ENCODE measurements at regions not wholly inside any gene's neighbourhood (a gene's known extent, or its start where the extent isn't known, plus 50 kb on each side); places are given as distances from the start of the nearest gene placed in this dataset.

- Histone ChIP-seq H3K9me3 (replicated peaks; ENCODE audit: insufficient read depth, low read length) (no peaks in the 10 kb centered on the region; the same call in 1 of the 2 replicates), H3K9me2 (replicated peaks; ENCODE audit: insufficient read depth, low read length) (no peaks in the 10 kb centered on the region), H3K27me3 (replicated peaks; ENCODE audit: insufficient read depth, low read length) (no peaks in the 10 kb centered on the region), H4K20me1 (ENCODE audit: insufficient read depth, low read length) (no peaks in the 10 kb centered on the region), H3K27ac (ENCODE audit: low read length) (no peak overlapping the region), H3K79me2 (ENCODE audit: low read length) (no peaks in the 10 kb centered on the region), H3K4me2 (ENCODE audit: low read depth, low read length) (no peak overlapping the region), H3K36me3 (replicated peaks; ENCODE audit: insufficient read depth, low read length) (no peaks in the 10 kb centered on the region), H3K9ac (ENCODE audit: low read length) (no peak overlapping the region), H3K4me3 (ENCODE audit: low read length) (no peak overlapping the region), H2AFZ (ENCODE audit: low read length) (no peak overlapping the region), H3F3A (ENCODE audit: insufficient read depth, low read length) (no peaks in the 10 kb centered on the region), H3K4me1 (ENCODE audit: low read length) (no peaks in the 10 kb centered on the region)
- DNase-seq, result no peak
- TF ChIP-seq CTCF (IDR thresholded peaks at IDR 0.05; ENCODE audit: low read length) (no peak), EZH2 (optimal IDR thresholded peaks at IDR 0.05; ENCODE audit: low read depth, low read length) (no peak)
Measured at GRCh38 chr10:131577786-131578471, 266.4 kb upstream of the TCERG1L start.

GRCh38 chr10:131578472-131578970 lies 267.0 kb upstream of the TCERG1L start:
- Histone ChIP-seq H3K27ac (ENCODE audit: low read length) (no peak overlapping the region), H4K20me1 (ENCODE audit: insufficient read depth, low read length) (no peaks in the 10 kb centered on the region), H3K4me1 (ENCODE audit: low read length) (no peaks in the 10 kb centered on the region), H3K4me2 (ENCODE audit: low read depth, low read length) (no peak overlapping the region), H3K9me2 (replicated peaks; ENCODE audit: insufficient read depth, low read length) (no peaks in the 10 kb centered on the region), H3K36me3 (replicated peaks; ENCODE audit: insufficient read depth, low read length) (no peaks in the 10 kb centered on the region), H3K9me3 (replicated peaks; ENCODE audit: insufficient read depth, low read length) (no peaks in the 10 kb centered on the region; the same call in 1 of the 2 replicates), H2AFZ (ENCODE audit: low read length) (no peak overlapping the region), H3K9ac (ENCODE audit: low read length) (no peak overlapping the region), H3F3A (ENCODE audit: insufficient read depth, low read length) (no peaks in the 10 kb centered on the region), H3K4me3 (ENCODE audit: low read length) (no peak overlapping the region), H3K79me2 (ENCODE audit: low read length) (no peaks in the 10 kb centered on the region), H3K27me3 (replicated peaks; ENCODE audit: insufficient read depth, low read length) (no peaks in the 10 kb centered on the region)
- TF ChIP-seq EZH2 (optimal IDR thresholded peaks at IDR 0.05; ENCODE audit: low read depth, low read length), result no peak
- no peak for TF ChIP-seq EZH2phosphoT487 (IDR thresholded peaks at IDR 0.05; ENCODE audit: low read length)
- no peak for TF ChIP-seq CTCF (IDR thresholded peaks at IDR 0.05; ENCODE audit: low read length)
- DNase-seq, result no peak

- DNase-seq, result no peak
- Histone ChIP-seq H3K4me2 (ENCODE audit: low read depth, low read length) (no peak overlapping the region), H3F3A (ENCODE audit: insufficient read depth, low read length) (no peaks in the 10 kb centered on the region), H3K4me3 (ENCODE audit: low read length) (no peak overlapping the region), H3K9me3 (replicated peaks; ENCODE audit: insufficient read depth, low read length) (no peaks in the 10 kb centered on the region; the same call in 1 of the 2 replicates), H2AFZ (ENCODE audit: low read length) (no peak overlapping the region), H3K9ac (ENCODE audit: low read length) (no peak overlapping the region), H3K36me3 (replicated peaks; ENCODE audit: insufficient read depth, low read length) (no peaks in the 10 kb centered on the region), H3K27ac (ENCODE audit: low read length) (no peak overlapping the region), H3K4me1 (ENCODE audit: low read length) (no peaks in the 10 kb centered on the region), H4K20me1 (ENCODE audit: insufficient read depth, low read length) (no peaks in the 10 kb centered on the region), H3K9me2 (replicated peaks; ENCODE audit: insufficient read depth, low read length) (no peaks in the 10 kb centered on the region), H3K27me3 (replicated peaks; ENCODE audit: insufficient read depth, low read length) (no peaks in the 10 kb centered on the region), H3K79me2 (ENCODE audit: low read length) (no peaks in the 10 kb centered on the region)
- TF ChIP-seq CTCF (IDR thresholded peaks at IDR 0.05; ENCODE audit: low read length) (no peak), EZH2phosphoT487 (IDR thresholded peaks at IDR 0.05; ENCODE audit: low read length) (no peak), EZH2 (optimal IDR thresholded peaks at IDR 0.05; ENCODE audit: low read depth, low read length) (no peak)
Measured at GRCh38 chr10:131579251-131580071, 267.9 kb upstream of the TCERG1L start.

All from MM.1S (cell line).